Kidney (tissue), 13 donors: ENCODE measurements at regions not wholly inside any gene's neighbourhood (a gene's known extent, or its start where the extent isn't known, plus 50 kb on each side); places are given as distances from the start of the nearest gene placed in this dataset.

Experiments used
- DNase-seq, 5 donors: peaks; one replicate each; pipeline ENCODE4 v3.0.0-alpha.2; 2013 to 2020
- FAIRE-seq: peaks from 2 replicates; lab custom pipeline; 2012; peaks lifted over from hg19 to GRCh38; lab: Jason Lieb, UNC
- H3K27ac ChIP-seq, 2 donors: one replicate each; pipeline ENCODE4 v1.7.0; 2013; ENCODE audit warnings: low read depth in 2 of 2, low read length in 2 of 2, inconsistent platforms in 1 of 2
- H3K27me3 ChIP-seq: one replicate; pipeline ENCODE4 v1.7.1; 2013; ENCODE audit warnings: low read length, inconsistent platforms; ENCODE audit not compliant: control insufficient read depth, insufficient read depth
- H3K36me3 ChIP-seq, 3 donors: one replicate each; pipeline versions ENCODE4 v1.7.0 to v1.7.1; 2013; ENCODE audit warnings: low read length in 3 of 3, control low read depth in 1 of 3, inconsistent platforms in 1 of 3; ENCODE audit not compliant: insufficient read depth in 3 of 3, control insufficient read depth in 2 of 3
- H3K4me1 ChIP-seq, 3 donors: one replicate each; pipeline versions ENCODE4 v1.7.0 to v1.7.1; 2013; ENCODE audit warnings: low read length in 3 of 3, inconsistent platforms in 1 of 3, low read depth in 1 of 3; ENCODE audit not compliant: control insufficient read depth in 2 of 3, insufficient read depth in 2 of 3
- H3K4me3 ChIP-seq, 3 donors: one replicate each; pipeline versions ENCODE4 v1.7.0 to v1.8.1; 2013; ENCODE audit warnings: low read length in 3 of 3, control low read depth in 1 of 3, inconsistent platforms in 1 of 3
- H3K9ac ChIP-seq, 3 donors: one replicate each; pipeline versions ENCODE4 v1.7.0 to v1.7.1; 2013; ENCODE audit warnings: low read length in 3 of 3, control low read depth in 1 of 3, inconsistent platforms in 1 of 3
- H3K9me3 ChIP-seq, 3 donors: one replicate each; pipeline versions ENCODE4 v1.7.0 to v1.7.1; 2013; ENCODE audit warnings: low read length in 3 of 3, control low read depth in 1 of 3, inconsistent platforms in 1 of 3; ENCODE audit not compliant: control insufficient read depth in 2 of 3, insufficient read depth in 1 of 3
- CTCF ChIP-seq: IDR thresholded peaks from 3 replicates; pipeline ENCODE4 v1.5.1; 2012; ENCODE audit warnings: mild to moderate bottlenecking, moderate library complexity, borderline replicate concordance; ENCODE audit not compliant: insufficient read depth; ENCODE audit errors: extremely low read depth
- intact Hi-C: fragments of 100-400 bp; cut with DNase I; formaldehyde crosslinking; loops from one replicate; pipeline ENCODE4 v1.11.1; 2022
- donor health status: control.
- donor health status: control.
- donor health status: control.
- donor health status: control.
- donor health status: control.
- donor health status: DM: yes; HTN: yes; CAD: no.
- donor health status: Normal renal cell carcinoma (clear cell type).

GRCh38 chr15:96041982-96042733 lies 288.3 kb upstream of the NR2F2 start:
- peaks cover under 1 to 7% (median 4%) of the 10 kb centered on the region in 3 donors for H3K4me1 ChIP-seq
- H3K4me3 ChIP-seq: no peak overlapping the region
- H3K27me3 ChIP-seq: no peaks in the 10 kb centered on the region
- H3K9ac ChIP-seq: no peak overlapping the region
- no peaks in the 10 kb centered on the region for H3K36me3 ChIP-seq
- no peaks in the 10 kb centered on the region for H3K9me3 ChIP-seq
- no peak overlapping the region for H3K27ac ChIP-seq
- no peak for DNase-seq
- no peak for FAIRE-seq
- TF ChIP-seq CTCF: no peak
- intact Hi-C loops: no loop called here

DNA sequence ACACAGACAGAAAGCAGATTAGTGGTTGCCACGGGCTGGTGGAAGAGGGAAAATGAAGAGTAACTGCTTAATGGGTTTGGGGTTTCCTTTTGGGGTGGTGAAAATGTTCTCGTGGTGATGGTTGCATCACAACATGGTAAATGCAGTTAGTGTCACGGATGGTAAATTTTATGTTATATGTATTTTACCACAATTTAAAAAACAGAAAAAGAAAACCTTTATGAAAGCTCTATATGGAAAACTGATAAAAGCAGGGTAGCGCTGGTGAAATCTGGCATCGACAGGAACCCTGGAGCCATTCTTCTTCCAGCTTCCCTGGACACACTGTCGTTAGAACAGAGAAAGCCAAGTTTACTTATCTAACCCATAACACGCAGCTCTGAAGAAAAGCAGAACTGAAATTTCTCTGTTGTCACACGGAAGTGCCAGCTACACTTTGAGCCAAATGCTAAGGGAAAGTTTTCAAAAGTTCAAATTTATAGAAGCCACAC lies 287.7 kb upstream of the NR2F2 start:
- Histone ChIP-seq H3K27me3 (no peaks in the 10 kb centered on the region), H3K27ac (no peak overlapping the region), H3K4me1 (peaks cover 2 to 7% (median 5%) of the 10 kb centered on the region in 3 donors), H3K9me3 (no peaks in the 10 kb centered on the region), H3K9ac (no peak overlapping the region), H3K36me3 (no peaks in the 10 kb centered on the region), H3K4me3 (no peak overlapping the region)
- DNase-seq (no peak), FAIRE-seq (no peak)
- intact Hi-C loops: no loop called here
- no peak for TF ChIP-seq CTCF

DNA sequence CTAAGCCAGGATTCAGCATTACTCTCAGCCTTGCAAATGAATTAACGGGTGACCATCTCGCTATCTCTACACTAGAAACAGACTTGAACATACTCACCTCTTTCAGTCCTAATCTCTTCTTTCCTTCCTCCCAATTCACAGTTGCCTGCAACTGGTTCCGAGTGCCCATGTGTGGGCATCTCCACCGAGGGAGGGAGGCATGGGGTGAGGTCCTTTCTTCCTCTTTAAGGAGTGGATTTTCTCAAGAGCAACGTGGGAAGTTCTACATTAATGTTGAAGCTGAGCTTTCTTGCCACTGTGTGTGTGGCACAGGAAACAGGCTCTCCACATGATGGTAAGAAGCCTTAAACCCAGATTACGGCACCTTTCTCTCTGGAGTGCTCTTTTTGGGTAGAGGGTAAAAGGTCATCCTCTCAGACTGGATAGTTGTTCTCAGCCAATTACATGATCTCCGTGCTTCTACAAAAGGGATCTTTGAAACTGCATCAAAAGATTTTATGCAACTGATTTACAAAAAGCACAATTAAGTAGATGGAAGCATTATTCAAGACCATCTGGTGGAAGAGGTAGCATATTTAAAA lies 286.8 kb upstream of the NR2F2 start:
- no peak for FAIRE-seq
- no peak for TF ChIP-seq CTCF

More for the DNA sequence above, 286.8 kb upstream of the NR2F2 start:
- intact Hi-C loops: no loop called here
- H3K27me3 ChIP-seq: no peaks in the 10 kb centered on the region
- no peak for DNase-seq
- H3K36me3 ChIP-seq: no peaks in the 10 kb centered on the region
- no peak overlapping the region for H3K9ac ChIP-seq
- peaks cover 2 to 7% (median 5%) of the 10 kb centered on the region in 3 donors for H3K4me1 ChIP-seq
- H3K4me3 ChIP-seq: no peak overlapping the region
- no peaks in the 10 kb centered on the region for H3K9me3 ChIP-seq
- H3K27ac ChIP-seq: no peak overlapping the region
